Tibial nerve (tissue), 4 donors: ENCODE measurements at regions not wholly inside any gene's neighbourhood (a gene's known extent, or its start where the extent isn't known, plus 50 kb on each side); places are given as distances from the start of the nearest gene placed in this dataset.
"Not testable (repeated sequence)": the region's sequence is repeated elsewhere in the genome, so short reads cannot be mapped to it uniquely, and the experiment has no call there.

Source experiments
- DNase-seq, 2 donors: peaks; one replicate each; pipeline ENCODE4 v3.0.0-alpha.2; 2019; ENCODE audit warnings: low spot score in 2 of 2
- H3K27ac ChIP-seq, 4 donors: fragments of 200-600 bp; sonication (generic) in 3 of 4; one replicate each; pipeline ENCODE4 v1.5.1; 2017 to 2019; ENCODE audit warnings: mild to moderate bottlenecking in 1 of 4
- H3K27me3 ChIP-seq, 2 donors: fragments of 200-600 bp; sonication (generic) in 1 of 2; one replicate each; pipeline versions ENCODE4 v1.5.1 to v1.6.0; 2017 to 2019
- H3K36me3 ChIP-seq, 3 donors: fragments of 200-600 bp; sonication (generic); one replicate each; pipeline ENCODE4 v1.5.1; 2018 to 2019
- H3K4me1 ChIP-seq, 4 donors: fragments of 200-600 bp; sonication (generic) in 3 of 4; one replicate each; pipeline ENCODE4 v1.5.1; 2017 to 2019
- H3K4me3 ChIP-seq, 4 donors: fragments of 200-600 bp; sonication (generic) in 3 of 4; one replicate each; pipeline ENCODE4 v1.5.1; 2017 to 2019; ENCODE audit warnings: mild to moderate bottlenecking in 1 of 4, moderate library complexity in 1 of 4
- H3K9me3 ChIP-seq, 4 donors: fragments of 200-600 bp; sonication (generic) in 3 of 4; one replicate each; pipeline ENCODE4 v1.5.1; 2017 to 2019
- CTCF ChIP-seq, 5 experiments: fragments of 200-600 bp in 3 of 5; fragments of 450-650 bp in 2 of 5; sonication (generic) in 3 of 5; IDR thresholded peaks; one replicate each; pipeline ENCODE4 v1.5.1; 2016 to 2019; ENCODE audit warnings: antibody characterized with exemption in 5 of 5, mild to moderate bottlenecking in 3 of 5, moderate library complexity in 2 of 5
- EP300 ChIP-seq, 2 donors: sonication (generic); formaldehyde crosslinking; IDR thresholded peaks; one replicate each; pipeline ENCODE4 v1.6.1; 2017; ENCODE audit warnings: antibody characterized with exemption in 2 of 2, mild to moderate bottlenecking in 1 of 2
- POLR2A ChIP-seq, 2 donors: fragments of 450-650 bp; IDR thresholded peaks; one replicate each; pipeline ENCODE4 v1.6.1; 2017; ENCODE audit warnings: antibody characterized with exemption in 2 of 2, mild to moderate bottlenecking in 2 of 2, moderate library complexity in 2 of 2
- WGBS, 2 donors: methylation state at CpG; one replicate each; pipeline ENCODE4 v1.1.5; 2018; 5-methylcytosine and 5-hydroxymethylcytosine counted together

GRCh38 chr14:92223025-92223424 lies 99.9 kb upstream of the SLC24A4 start:
- TF ChIP-seq EP300 (IDR thresholded peaks at IDR 0.05) (no peak), POLR2A (IDR thresholded peaks at IDR 0.05) (no peak), CTCF (IDR thresholded peaks at IDR 0.05) (no peak)
- Histone ChIP-seq H3K4me3 (no peak overlapping the region), H3K36me3 (no peaks in the 10 kb centered on the region), H3K4me1 (peaks cover 0 to 8% (median 0%) of the 10 kb centered on the region in 4 donors), H3K9me3 (no peaks in the 10 kb centered on the region), H3K27ac (no peak overlapping the region), H3K27me3 (no peaks in the 10 kb centered on the region)
- WGBS, 2 donors = 38 to 50% methylated on average over 3 of the region's 3 CpGs
- no peak for DNase-seq

GRCh38 chr14:92224358-92224954 lies 98.5 kb upstream of the SLC24A4 start:
- no peak overlapping the region for H3K27ac ChIP-seq

GRCh38 chr14:92225731-92226130 lies 97.2 kb upstream of the SLC24A4 start:
- H3K27me3 ChIP-seq = no peaks in the 10 kb centered on the region
- no peaks in the 10 kb centered on the region for H3K36me3 ChIP-seq
- no peak for DNase-seq
- H3K4me1 ChIP-seq = peaks cover 0 to 4% (median 0%) of the 10 kb centered on the region in 4 donors
- no peak overlapping the region for H3K4me3 ChIP-seq
- H3K27ac ChIP-seq = no peak overlapping the region
- H3K9me3 ChIP-seq = peaks cover 0 to 6% (median 0%) of the 10 kb centered on the region in 4 donors
- TF ChIP-seq POLR2A (IDR thresholded peaks at IDR 0.05) (no peak), EP300 (IDR thresholded peaks at IDR 0.05) (no peak), CTCF (IDR thresholded peaks at IDR 0.05) (no peak)
- WGBS, 2 donors = 52 to 59% methylated on average over 2 of the region's 2 CpGs

More at GRCh38 chr14:92224358-92224954, 98.5 kb upstream of the SLC24A4 start:
- WGBS, 2 donors = 80 to 83% methylated on average over 10 of the region's 10 CpGs
- TF ChIP-seq EP300 (IDR thresholded peaks at IDR 0.05) (no peak), POLR2A (IDR thresholded peaks at IDR 0.05) (no peak), CTCF (IDR thresholded peaks at IDR 0.05) (no peak)
- Histone ChIP-seq H3K36me3 (no peaks in the 10 kb centered on the region), H3K9me3 (peaks cover 0 to 6% (median 0%) of the 10 kb centered on the region in 4 donors), H3K27me3 (no peaks in the 10 kb centered on the region), H3K4me3 (no peak overlapping the region), H3K4me1 (peaks cover 0 to 4% (median 0%) of the 10 kb centered on the region in 4 donors)
- DNase-seq = no peak

- H3K4me1 ChIP-seq, DNase-seq, H3K27ac ChIP-seq, H3K36me3 ChIP-seq, H3K4me3 ChIP-seq, H3K9me3 ChIP-seq, H3K27me3 ChIP-seq: not testable (repeated sequence)
These were observed 96.8 kb upstream of the SLC24A4 start for GRCh38 chr14:92226166-92226565.

- 64 to 67% methylated on average over 8 to 9 of the region's 9 CpGs for WGBS, 2 donors
- Histone ChIP-seq H3K4me1 (no peaks in the 10 kb centered on the region), H3K36me3 (no peaks in the 10 kb centered on the region), H3K27me3 (no peaks in the 10 kb centered on the region), H3K9me3 (peaks cover 0 to 7% (median 0%) of the 10 kb centered on the region in 4 donors), H3K4me3 (no peak overlapping the region), H3K27ac (no peak overlapping the region)
- TF ChIP-seq CTCF (IDR thresholded peaks at IDR 0.05) = no peak
- TF ChIP-seq POLR2A (IDR thresholded peaks at IDR 0.05) = no peak
- TF ChIP-seq EP300 (IDR thresholded peaks at IDR 0.05) = no peak
- no peak for DNase-seq
These were observed 86.6 kb upstream of the SLC24A4 start for GRCh38 chr14:92236243-92236900.
